NCI-H2196 treated with DMSO at 0.1 percent for 48 hours (cell line): ENCODE measurements at regions not wholly inside any gene's neighbourhood (a gene's known extent, or its start where the extent isn't known, plus 50 kb on each side); places are given as distances from the start of the nearest gene placed in this dataset.
"Not testable (repeated sequence)": the region's sequence is repeated elsewhere in the genome, so short reads cannot be mapped to it uniquely, and the experiment has no call there.

Source experiments
- DNase-seq: peaks from one replicate; lab custom pipeline; 2025; ENCODE audit not compliant: unreplicated experiment; lab: John Stamatoyannopoulos, UW

- no peak for DNase-seq
These were observed 314.2 kb downstream of the PID1 start for GRCh38 chr2:228956701-228957474.

DNA sequence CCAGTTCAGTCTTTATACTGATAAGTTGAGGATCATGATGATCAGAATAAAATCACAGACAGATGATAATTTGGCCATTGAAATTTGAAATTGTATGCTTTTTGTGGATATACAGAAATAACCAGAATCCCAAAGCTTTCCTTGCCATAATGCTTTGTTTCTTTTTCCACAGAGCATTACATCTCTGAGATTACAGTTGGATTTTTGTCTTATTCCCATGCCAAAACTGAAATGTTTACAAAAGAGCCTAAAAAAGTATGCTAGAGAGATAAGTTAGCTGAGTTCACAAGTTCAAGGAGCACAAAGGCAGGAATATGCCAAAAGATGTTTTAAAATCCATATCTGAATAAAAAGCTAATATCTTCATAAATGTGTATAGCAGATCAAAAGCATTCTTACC, 321.3 kb downstream of the PID1 start:
- no peak for DNase-seq

GRCh38 chr2:228945710-228946109, 325.4 kb downstream of the PID1 start:
- DNase-seq = no peak

DNA sequence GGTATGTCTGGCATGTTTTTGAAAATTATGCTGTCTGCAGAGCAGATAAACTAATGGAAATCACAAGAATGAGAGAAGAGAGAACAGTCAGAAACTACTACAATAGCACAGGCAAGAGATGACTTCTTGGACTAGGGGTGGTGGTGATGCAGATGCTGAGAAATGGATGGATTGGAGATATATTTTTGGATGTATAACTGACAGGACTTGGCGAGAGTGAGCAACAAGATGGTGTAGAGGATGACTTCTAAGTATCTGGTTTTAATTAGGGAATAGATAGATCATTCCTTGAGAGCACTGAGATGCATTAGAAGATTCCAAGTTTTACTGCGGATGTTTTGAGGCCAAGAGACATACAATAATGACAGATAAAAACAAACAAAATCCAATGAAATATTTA, 328.2 kb downstream of the PID1 start:
- no peak for DNase-seq

DNA sequence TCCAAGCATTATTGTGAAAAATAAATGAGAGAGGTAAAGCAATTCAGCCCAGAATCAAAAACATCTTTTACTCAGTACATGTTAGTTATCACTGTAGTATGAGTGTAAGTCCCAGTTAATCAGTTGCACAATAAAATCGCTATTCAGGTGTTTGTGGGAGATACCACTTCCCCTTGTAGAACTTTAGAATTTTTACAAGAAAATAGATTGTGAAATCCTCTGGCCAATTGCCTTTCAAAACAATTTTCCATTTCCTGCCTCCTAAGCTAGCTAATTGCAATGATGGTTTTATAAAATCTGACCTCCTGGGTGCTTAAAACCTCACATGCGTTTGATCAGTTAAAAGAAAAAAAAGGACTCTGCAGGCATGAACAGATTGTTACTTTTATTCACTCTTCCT, 332.5 kb downstream of the PID1 start:
- no peak for DNase-seq

DNA sequence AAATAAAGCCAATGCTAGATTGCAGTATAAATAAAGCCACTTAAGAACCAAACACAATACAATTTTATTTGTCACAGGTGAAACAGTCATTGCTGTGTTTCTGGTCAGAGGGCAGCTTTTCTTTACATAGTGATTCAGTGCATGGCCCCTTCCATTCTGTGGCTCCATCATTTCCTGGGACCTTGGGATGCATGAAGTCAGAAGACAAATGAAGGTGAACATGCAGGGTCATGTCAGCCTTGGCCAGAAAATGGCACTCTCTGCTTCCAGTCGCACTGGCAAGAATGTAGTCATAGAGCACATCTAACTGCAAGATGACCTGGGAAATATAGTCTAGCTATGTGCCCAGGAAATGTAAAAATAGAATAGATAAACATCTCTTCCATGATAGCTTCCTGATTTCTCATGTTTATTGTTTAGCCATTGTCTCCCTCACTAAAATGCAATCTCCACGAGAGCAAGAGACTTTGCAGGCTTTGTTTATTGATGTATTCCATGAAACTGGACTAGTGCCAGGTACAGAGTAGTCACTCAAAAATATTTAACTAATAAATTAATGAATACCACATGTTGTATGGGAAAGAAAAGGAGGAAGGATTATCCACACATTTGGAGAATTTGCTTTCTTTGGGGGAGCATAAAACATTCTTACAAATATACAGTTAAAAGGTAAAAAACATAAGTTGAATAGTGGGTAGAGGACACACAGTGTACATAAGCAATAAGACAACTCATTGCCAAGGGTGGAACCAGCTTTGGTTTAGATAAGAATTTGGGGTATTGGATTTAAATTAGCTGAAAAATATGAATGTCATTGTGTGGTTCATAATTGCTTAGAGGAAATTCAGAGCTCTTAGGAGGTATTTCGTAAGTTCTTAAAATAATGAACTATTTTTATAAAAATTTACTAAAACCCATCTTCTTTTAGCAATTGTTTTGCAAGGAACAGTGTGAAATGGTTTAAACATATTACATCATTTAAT, 343.8 kb downstream of the PID1 start:
- DNase-seq = no peak

DNA sequence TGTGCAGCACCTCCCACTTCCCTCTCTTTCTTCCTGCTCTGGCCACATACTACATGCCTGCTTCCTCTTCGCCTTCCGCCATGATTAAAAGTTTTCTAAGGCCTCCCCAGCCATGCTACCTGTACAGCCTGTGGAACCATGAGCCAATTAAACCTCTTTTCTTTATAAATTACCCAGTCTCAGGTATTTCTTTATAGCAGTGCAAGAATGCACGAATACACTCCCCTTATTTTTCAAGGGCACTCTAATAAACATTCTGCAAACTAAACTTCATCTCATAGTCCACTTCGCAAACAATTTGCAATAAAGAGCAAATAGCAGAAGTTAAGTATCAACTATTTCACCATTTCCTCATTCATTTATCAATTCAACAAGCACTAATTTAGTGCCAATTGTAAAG, 351.3 kb downstream of the PID1 start:
- DNase-seq = no peak

GRCh38 chr2:228917220-228917619, 353.9 kb downstream of the PID1 start:
- no peak for DNase-seq

- no peak for DNase-seq
These were observed 354.5 kb downstream of the PID1 start for GRCh38 chr2:228916416-228917090.

GRCh38 chr2:228913176-228913575, 357.9 kb downstream of the PID1 start:
- no peak for DNase-seq

DNA sequence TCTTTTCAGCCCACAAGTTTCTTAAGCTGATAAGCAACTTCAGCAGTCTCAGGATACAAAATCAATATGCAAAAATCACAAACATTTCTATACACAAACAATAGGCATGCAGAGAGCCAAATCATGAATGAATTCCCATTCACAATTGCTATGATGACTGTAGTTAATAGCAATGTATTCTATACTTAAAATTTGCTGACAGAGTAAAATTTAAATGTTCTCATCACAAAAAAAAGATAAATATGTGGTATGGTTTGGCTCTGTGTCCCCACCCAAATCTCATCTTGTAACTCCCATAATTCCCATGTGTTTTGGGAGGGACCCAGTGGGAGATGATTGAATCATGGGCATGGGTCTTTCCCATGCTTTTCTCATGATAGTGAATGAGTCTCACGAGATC, 360.2 kb downstream of the PID1 start:
- DNase-seq = not testable (repeated sequence)

DNA sequence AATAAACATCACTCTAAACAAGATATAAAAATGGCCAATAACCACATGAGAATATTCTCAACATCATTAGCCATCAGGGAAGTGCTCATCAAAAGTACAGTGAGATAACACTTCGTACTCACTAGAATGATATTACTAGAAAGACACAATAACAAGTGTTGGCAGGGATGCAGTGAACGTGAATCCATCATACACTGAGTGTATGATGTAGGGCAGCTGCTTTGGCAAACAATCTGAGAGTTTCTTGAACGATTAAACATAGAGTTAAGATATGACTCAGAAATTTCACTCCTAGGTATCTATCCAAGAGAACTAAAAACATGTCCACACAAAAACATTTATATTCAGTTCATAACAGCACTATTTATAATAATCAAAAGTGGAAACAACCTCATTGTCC, 368.9 kb downstream of the PID1 start:
- no peak for DNase-seq

GRCh38 chr2:228901531-228901930, 369.6 kb downstream of the PID1 start:
- DNase-seq = no peak

GRCh38 chr2:228878138-228878537, 392.9 kb downstream of the PID1 start:
- no peak for DNase-seq

DNA sequence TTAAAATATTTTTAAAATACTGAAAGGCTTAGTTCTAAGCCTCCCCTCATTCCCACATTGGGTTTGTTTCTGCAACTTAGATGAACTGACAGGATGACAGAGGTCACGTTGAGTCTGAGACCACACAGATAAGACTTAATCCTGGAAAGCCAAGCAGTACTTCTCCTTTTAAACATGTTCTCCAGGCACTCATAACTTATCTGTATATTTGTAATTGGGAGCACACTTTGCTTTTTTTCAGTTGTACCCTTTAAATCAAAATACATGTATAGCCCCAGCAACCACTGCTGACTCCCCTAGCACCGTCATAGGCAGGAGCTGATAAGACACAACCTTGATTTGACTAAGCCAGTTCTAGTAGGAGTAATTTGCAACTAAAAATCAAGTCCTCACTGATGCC, 394.8 kb downstream of the PID1 start:
- no peak for DNase-seq

- no peak for DNase-seq
These were observed 395.8 kb downstream of the PID1 start for GRCh38 chr2:228875152-228875900.

GRCh38 chr2:228871012-228871411, 400.1 kb downstream of the PID1 start:
- no peak for DNase-seq

DNA sequence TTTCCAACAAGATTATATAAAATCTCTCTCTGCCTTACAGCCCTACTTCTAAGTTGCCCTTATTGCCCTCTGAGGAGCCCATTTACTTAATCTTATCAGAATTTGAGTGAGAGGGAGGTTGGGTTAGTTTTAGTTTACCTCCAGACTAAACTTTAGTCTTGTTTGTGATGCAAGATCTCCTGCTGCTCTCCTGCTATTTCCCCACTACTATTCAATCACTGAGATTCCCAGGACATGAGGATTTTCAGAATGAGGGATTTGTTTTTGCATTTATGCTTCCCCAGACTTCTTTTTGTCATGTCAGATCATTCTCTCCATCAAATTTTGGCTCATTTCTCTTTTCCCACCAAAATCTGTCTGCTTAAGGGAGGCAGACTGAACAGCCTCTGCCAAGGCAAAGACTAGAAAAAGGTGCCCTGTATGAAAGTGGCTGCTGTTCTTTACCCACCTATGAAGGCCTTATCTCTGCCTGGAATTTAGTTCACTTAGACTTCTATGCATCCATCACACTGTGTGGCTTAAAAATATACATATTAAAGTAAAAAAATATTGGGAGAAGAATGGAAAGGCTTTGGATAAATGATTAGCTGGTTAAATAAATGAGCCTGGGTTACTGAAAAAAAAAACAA, 401.3 kb downstream of the PID1 start:
- DNase-seq = no peak

DNA sequence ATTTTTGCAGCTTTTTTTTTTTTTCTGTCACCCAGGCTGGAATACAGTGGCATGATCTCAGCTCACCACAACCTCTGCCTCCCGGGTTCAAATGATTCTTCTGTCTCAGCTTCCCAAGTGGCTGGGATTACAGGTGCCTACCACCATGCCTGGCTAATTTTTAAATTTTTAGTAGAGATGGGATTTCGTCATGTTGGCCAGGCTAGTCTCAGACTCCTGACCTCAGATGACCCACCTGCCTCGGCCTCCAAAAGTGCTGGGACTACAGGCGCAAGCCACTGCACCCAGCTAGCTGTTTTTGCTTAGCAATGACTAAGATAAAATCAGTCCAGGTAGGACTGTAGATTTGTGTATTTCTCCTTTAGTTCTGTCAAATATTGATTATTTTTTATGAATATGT, 403.7 kb downstream of the PID1 start:
- no peak for DNase-seq

DNA sequence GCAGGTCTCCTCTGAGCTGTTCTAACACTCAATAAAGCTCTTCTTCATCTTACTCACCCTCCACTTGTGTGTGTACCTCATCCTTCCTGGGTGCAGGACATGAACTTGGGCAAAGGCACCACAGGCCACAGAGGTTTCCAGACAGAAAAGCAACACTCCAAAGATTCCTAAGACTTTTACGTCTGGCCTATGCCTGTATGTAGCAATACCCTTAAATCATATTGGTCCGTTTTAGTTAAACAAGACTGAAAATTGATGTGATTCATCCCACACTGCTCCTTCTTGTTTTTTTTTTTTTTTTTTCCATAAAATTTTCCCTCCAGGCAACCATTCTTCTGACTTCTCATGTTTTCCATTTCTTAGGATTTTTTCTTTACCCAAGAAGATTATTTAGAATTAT, 404.3 kb downstream of the PID1 start:
- DNase-seq = no peak
